Karpas-422 (cell line): ENCODE measurements at regions not wholly inside any gene's neighbourhood (a gene's known extent, or its start where the extent isn't known, plus 50 kb on each side); places are given as distances from the start of the nearest gene placed in this dataset.

Experiments used
- DNase-seq: peaks from one replicate; pipeline ENCODE4 v3.0.0-alpha.2; 2015
- H2AFZ ChIP-seq: fragments of 200-600 bp; sonication (generic); 2 replicates; pipeline ENCODE4 v1.6.1; 2014; ENCODE audit warnings: antibody characterized with exemption, low read length, mixed read lengths
- H3K27ac ChIP-seq: fragments of 200-600 bp; sonication (generic); 2 replicates; pipeline ENCODE4 v1.5.1; 2014; ENCODE audit warnings: mild to moderate bottlenecking, low read length, moderate library complexity
- H3K27me3 ChIP-seq: fragments of 200-600 bp; sonication (generic); 2 replicates; pipeline ENCODE4 v1.6.1; 2014; ENCODE audit warnings: low read length, mixed read lengths
- H3K36me3 ChIP-seq: fragments of 200-600 bp; sonication (generic); 2 replicates; pipeline ENCODE4 v1.6.1; 2014; ENCODE audit warnings: low read length, mixed read lengths; ENCODE audit not compliant: insufficient read depth
- H3K4me1 ChIP-seq: fragments of 200-600 bp; sonication (generic); 2 replicates; pipeline ENCODE4 v1.6.1; 2014; ENCODE audit warnings: mild to moderate bottlenecking, low read length, mixed read lengths
- H3K4me2 ChIP-seq: fragments of 200-600 bp; sonication (generic); 2 replicates; pipeline ENCODE4 v1.6.1; 2014; ENCODE audit warnings: low read length, low read depth, mild to moderate bottlenecking; ENCODE audit not compliant: poor library complexity, severe bottlenecking
- H3K4me3 ChIP-seq: fragments of 200-600 bp; sonication (generic); 2 replicates; pipeline ENCODE4 v1.5.1; 2014; ENCODE audit warnings: mild to moderate bottlenecking, antibody characterized with exemption, low read length, mixed read lengths
- H3K79me2 ChIP-seq: fragments of 200-600 bp; sonication (generic); 2 replicates; pipeline ENCODE4 v1.6.1; 2014; ENCODE audit warnings: mild to moderate bottlenecking, low read length, mixed read lengths
- H3K9ac ChIP-seq: fragments of 200-600 bp; sonication (generic); 2 replicates; pipeline ENCODE4 v1.6.0; 2014; ENCODE audit warnings: low read length
- H3K9me2 ChIP-seq: fragments of 200-600 bp; sonication (generic), shearing (Covaris generic); replicated peaks from 2 replicates; pipeline ENCODE4 v1.6.0; 2014; ENCODE audit warnings: mild to moderate bottlenecking, low read length, moderate library complexity; ENCODE audit not compliant: insufficient read depth
- H3K9me3 ChIP-seq: fragments of 300-700, 200-600 bp; sonication (generic); 2 replicates; pipeline ENCODE4 v1.6.1; 2014; ENCODE audit warnings: low read length, mixed read lengths
- H4K20me1 ChIP-seq: fragments of 200-600 bp; sonication (generic); 2 replicates; pipeline ENCODE4 v1.6.1; 2014; ENCODE audit warnings: mild to moderate bottlenecking, antibody characterized with exemption, low read length, low read depth; ENCODE audit not compliant: insufficient read depth

GRCh38 chr1:64318428-64318827, 115.0 kb downstream of the UBE2U start:
- Histone ChIP-seq H3K9me3 (no peaks in the 10 kb centered on the region), H3K27me3 (no peaks in the 10 kb centered on the region), H3K4me2 (no peak overlapping the region), H3K4me3 (no peak overlapping the region), H4K20me1 (no peaks in the 10 kb centered on the region), H3K36me3 (no peaks in the 10 kb centered on the region), H3K9ac (no peak overlapping the region), H3K79me2 (no peaks in the 10 kb centered on the region), H3K4me1 (no peaks in the 10 kb centered on the region), H2AFZ (no peak overlapping the region), H3K27ac (no peak overlapping the region), H3K9me2 (no peaks in the 10 kb centered on the region)
- DNase-seq, result no peak

GRCh38 chr1:64320007-64320406, 116.6 kb downstream of the UBE2U start:
- H3K9me2 ChIP-seq, result no peaks in the 10 kb centered on the region
- no peaks in the 10 kb centered on the region for H3K4me1 ChIP-seq
- no peaks in the 10 kb centered on the region for H3K79me2 ChIP-seq
- H3K27me3 ChIP-seq, result no peaks in the 10 kb centered on the region
- no peak overlapping the region for H3K4me2 ChIP-seq
- H4K20me1 ChIP-seq, result no peaks in the 10 kb centered on the region
- H3K4me3 ChIP-seq, result no peak overlapping the region
- H3K27ac ChIP-seq, result no peak overlapping the region
- H3K36me3 ChIP-seq, result no peaks in the 10 kb centered on the region
- H3K9ac ChIP-seq, result no peak overlapping the region
- no peak overlapping the region for H2AFZ ChIP-seq
- no peaks in the 10 kb centered on the region for H3K9me3 ChIP-seq
- no peak for DNase-seq

- DNase-seq, result no peak
- Histone ChIP-seq H3K9me3 (no peaks in the 10 kb centered on the region), H3K36me3 (no peaks in the 10 kb centered on the region), H3K9ac (no peak overlapping the region), H4K20me1 (no peaks in the 10 kb centered on the region), H3K4me1 (no peaks in the 10 kb centered on the region), H3K27ac (no peak overlapping the region), H3K4me3 (no peak overlapping the region), H3K9me2 (no peaks in the 10 kb centered on the region), H3K4me2 (no peak overlapping the region), H2AFZ (no peak overlapping the region), H3K27me3 (no peaks in the 10 kb centered on the region), H3K79me2 (no peaks in the 10 kb centered on the region)
Observed at GRCh38 chr1:64320470-64320869, 117.0 kb downstream of the UBE2U start.

- no peak overlapping the region for H3K27ac ChIP-seq
- H4K20me1 ChIP-seq, result no peaks in the 10 kb centered on the region
- no peak overlapping the region for H3K4me3 ChIP-seq
- no peaks in the 10 kb centered on the region for H3K4me1 ChIP-seq
- no peak overlapping the region for H3K4me2 ChIP-seq
- H3K27me3 ChIP-seq, result no peaks in the 10 kb centered on the region
- no peaks in the 10 kb centered on the region for H3K9me3 ChIP-seq
- H3K9me2 ChIP-seq, result no peaks in the 10 kb centered on the region
- H3K36me3 ChIP-seq, result no peaks in the 10 kb centered on the region
- no peaks in the 10 kb centered on the region for H3K79me2 ChIP-seq
- no peak overlapping the region for H2AFZ ChIP-seq
- H3K9ac ChIP-seq, result no peak overlapping the region
- DNase-seq, result no peak
Observed at GRCh38 chr1:64320922-64321614, 117.6 kb downstream of the UBE2U start.

GRCh38 chr1:64323054-64323453, 119.6 kb downstream of the UBE2U start:
- H3K36me3 ChIP-seq, result no peaks in the 10 kb centered on the region

GRCh38 chr1:64323882-64324281, 120.5 kb downstream of the UBE2U start:
- no peaks in the 10 kb centered on the region for H3K9me2 ChIP-seq
- no peak overlapping the region for H3K27ac ChIP-seq
- no peak overlapping the region for H3K4me2 ChIP-seq
- no peaks in the 10 kb centered on the region for H3K36me3 ChIP-seq
- H3K27me3 ChIP-seq, result no peaks in the 10 kb centered on the region
- no peaks in the 10 kb centered on the region for H3K4me1 ChIP-seq
- H4K20me1 ChIP-seq, result no peaks in the 10 kb centered on the region
- no peak overlapping the region for H3K4me3 ChIP-seq
- no peaks in the 10 kb centered on the region for H3K79me2 ChIP-seq
- no peak overlapping the region for H2AFZ ChIP-seq
- H3K9ac ChIP-seq, result no peak overlapping the region
- no peaks in the 10 kb centered on the region for H3K9me3 ChIP-seq
- DNase-seq, result no peak

More at GRCh38 chr1:64323054-64323453, 119.6 kb downstream of the UBE2U start:
- no peak overlapping the region for H3K4me2 ChIP-seq
- H3K9ac ChIP-seq, result no peak overlapping the region
- no peaks in the 10 kb centered on the region for H3K4me1 ChIP-seq
- H3K27ac ChIP-seq, result no peak overlapping the region
- no peak overlapping the region for H3K4me3 ChIP-seq
- no peaks in the 10 kb centered on the region for H3K9me2 ChIP-seq
- H3K27me3 ChIP-seq, result no peaks in the 10 kb centered on the region
- H3K9me3 ChIP-seq, result no peaks in the 10 kb centered on the region
- H4K20me1 ChIP-seq, result no peaks in the 10 kb centered on the region
- H2AFZ ChIP-seq, result no peak overlapping the region
- DNase-seq, result no peak
- no peaks in the 10 kb centered on the region for H3K79me2 ChIP-seq

- Histone ChIP-seq H3K79me2 (no peaks in the 10 kb centered on the region), H3K4me3 (no peak overlapping the region), H3K9ac (no peak overlapping the region), H3K27ac (no peak overlapping the region), H4K20me1 (no peaks in the 10 kb centered on the region), H3K4me1 (no peaks in the 10 kb centered on the region), H3K9me3 (no peaks in the 10 kb centered on the region), H3K9me2 (no peaks in the 10 kb centered on the region), H2AFZ (no peak overlapping the region), H3K27me3 (no peaks in the 10 kb centered on the region), H3K36me3 (no peaks in the 10 kb centered on the region), H3K4me2 (no peak overlapping the region)
- DNase-seq, result no peak
Observed at GRCh38 chr1:64325856-64326255, 122.4 kb downstream of the UBE2U start.

GRCh38 chr1:64327119-64327518, 123.7 kb downstream of the UBE2U start:
- Histone ChIP-seq H3K9ac (no peak overlapping the region), H2AFZ (no peak overlapping the region), H3K27me3 (no peaks in the 10 kb centered on the region), H3K4me1 (no peaks in the 10 kb centered on the region), H3K4me2 (no peak overlapping the region), H4K20me1 (no peaks in the 10 kb centered on the region), H3K9me3 (no peaks in the 10 kb centered on the region), H3K36me3 (no peaks in the 10 kb centered on the region), H3K9me2 (no peaks in the 10 kb centered on the region), H3K79me2 (no peaks in the 10 kb centered on the region), H3K4me3 (no peak overlapping the region), H3K27ac (no peak overlapping the region)
- DNase-seq, result no peak
